Endometrial microvascular endothelial cells (primary cell): ENCODE measurements at regions not wholly inside any gene's neighbourhood (a gene's known extent, or its start where the extent isn't known, plus 50 kb on each side); places are given as distances from the start of the nearest gene placed in this dataset.

Experiments
- in situ Hi-C: cut with HindIII; loops from 2 replicates; pipeline ENCODE4 v1.10.0; 2017; ENCODE audit warnings: low sequenced_read_pairs, low pct_unique_long_range_greater_than_20kb; ENCODE audit errors: inconsistent ontology term

DNA sequence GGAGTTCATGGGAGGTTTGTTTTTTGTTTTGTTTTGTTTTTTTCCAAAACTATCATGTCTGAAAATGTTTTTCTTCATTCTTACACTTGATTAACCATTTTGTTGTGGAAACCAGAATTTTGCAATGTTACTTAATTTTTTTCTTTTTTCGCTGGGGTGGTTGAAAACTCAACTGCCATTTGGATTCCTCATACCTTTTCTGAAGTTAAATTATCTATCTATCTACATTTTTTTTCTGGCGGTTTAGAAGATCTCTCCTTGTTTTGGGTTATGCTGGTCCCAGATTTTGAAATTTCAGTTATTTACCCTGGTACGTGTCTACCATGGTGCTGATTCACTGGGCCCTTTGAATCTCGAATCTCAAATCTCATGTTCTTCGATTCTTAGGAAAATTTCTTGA is 316.2 kb upstream of the SMARCA2 start:
- in situ Hi-C loops, result no loop called here

DNA sequence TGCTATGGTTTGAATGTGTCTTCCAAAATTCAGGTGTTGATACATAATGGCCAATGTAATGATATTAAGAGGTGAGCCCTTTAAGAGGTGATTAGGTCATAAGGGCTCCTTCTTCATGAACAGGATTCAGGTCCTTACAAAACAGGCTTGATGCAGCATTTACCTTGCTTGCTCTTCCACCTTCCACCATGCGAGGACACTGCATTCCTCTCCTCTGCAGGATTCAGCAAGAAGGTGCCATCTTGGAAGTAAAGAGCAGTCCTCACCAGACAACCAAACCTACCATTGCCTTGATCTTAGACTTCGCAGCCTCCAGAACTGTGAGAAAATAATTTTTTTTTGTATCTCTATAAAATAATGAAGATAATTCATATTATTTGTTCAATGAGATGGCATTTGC is 314.0 kb upstream of the SMARCA2 start:
- in situ Hi-C loops, result no loop called here

DNA sequence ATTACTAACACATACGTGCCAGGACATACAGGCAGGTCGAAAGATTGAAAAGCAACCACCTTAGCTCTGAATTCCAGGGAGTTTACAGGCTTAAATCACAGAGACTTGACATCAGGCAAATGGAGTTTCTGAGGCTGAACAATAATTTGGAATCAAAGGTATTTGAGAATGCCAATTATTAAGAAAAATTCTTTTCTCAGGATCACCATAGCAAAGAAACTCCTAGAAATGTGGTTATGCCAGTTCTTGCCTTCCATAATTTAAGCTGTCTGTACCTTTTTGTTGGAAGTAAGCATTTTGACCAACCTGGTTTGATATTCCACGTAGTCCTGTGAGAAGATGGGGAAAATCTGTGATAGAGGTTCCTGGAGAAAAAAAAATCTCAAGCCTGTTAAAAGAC is 312.4 kb upstream of the SMARCA2 start:
- in situ Hi-C loops, result no loop called here

DNA sequence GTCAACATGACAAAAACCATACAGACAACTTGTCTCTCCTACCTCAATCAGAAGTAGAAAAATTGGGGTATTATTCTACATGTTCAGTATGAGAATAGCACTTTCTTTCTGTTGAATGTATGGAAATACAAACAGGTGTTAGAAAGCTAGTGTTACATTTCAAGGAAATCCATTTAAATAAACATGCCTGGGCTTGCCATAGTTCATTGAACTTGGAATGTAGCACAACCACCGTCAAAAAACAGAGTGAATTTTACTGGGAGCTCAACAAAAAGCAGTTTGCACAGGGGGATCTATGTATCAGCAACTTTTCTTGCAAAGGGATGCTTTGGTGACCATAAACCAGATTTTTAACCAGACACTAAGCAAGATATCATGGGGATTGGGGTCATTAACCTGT is 307.9 kb upstream of the SMARCA2 start:
- in situ Hi-C loops, result no loop called here

DNA sequence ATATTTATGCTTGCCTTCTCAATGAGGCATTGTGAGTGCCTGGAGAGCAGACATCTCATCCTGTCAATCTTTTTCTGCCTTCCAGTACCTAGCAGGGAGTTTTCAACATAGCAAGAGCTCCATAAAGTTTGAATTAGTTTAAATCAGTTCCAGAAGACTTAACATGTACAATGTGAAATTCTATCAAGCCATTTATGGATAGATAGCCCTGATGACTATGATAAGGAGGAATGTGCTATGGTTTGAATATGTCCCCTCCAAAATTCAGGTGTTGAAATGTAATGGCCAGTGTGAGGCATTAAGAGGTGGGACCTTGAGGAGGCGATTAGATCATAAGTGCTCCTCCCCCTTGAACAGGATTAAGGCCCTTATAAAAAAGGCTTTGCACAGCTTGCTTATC is 306.9 kb upstream of the SMARCA2 start:
- in situ Hi-C loops, result no loop called here

DNA sequence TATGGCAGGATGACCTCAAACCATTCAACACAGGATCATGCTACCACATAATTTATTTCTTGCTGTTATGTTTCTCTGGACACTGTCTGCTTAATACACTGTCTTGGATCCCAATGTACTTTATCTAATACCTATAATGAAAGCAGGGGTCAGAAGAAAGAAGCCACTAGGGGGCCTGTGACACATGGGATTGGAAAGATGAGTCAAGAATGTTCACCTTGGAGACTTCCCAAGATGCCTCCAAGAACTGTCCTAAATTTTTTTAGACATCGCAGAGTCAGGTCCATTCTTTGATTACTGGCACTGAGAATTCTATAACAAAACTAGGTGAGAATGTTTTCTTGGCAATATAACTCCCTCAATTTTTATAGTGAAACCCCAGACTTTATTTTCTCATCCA is 305.8 kb upstream of the SMARCA2 start:
- in situ Hi-C loops, result no loop called here

DNA sequence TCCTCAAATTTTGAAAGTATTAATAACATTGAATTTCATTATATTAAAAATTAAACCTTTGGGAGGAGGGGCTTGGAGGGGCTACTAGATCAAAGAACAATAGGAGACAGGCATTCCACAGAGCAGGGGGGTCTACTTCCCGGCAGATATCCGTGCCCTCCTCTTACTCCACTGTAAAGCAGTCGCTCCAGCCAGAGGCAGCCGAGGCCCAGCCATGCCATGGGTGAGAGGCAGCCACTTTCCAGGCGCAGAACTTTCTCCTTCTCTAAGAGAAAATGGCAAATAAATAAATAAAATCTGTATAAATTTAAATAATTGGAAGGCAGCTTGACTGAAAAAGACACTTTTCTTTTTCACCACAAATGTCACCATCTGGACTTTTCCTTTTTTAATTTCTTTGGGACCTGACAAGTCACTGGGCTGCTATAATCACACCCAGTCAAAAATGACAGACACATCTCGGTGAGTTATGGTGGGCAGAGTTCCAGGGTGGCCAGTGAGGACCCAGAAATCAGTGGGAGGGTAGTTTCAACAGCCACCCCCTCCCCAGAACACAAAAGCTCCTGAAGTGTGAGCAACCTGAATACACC is 302.2 kb upstream of the SMARCA2 start:
- in situ Hi-C loops, result no loop called here

DNA sequence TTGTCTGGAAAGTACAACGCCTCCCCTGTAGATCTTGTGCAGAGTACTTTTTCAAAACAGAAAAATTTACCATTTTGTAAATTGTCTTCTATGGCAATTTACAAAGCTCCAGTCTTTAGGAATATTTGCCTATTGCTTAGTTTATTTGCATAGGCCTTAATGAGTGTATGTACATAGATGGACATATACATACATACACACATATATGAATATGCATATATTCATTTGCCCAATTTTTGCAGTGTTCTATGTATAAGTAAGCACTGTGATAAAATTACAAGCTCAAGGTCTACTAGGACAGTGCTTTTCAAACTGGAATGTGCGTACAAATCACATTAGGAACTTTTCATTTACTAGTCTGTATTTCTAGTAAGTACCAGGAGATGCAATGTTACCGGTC is 301.3 kb upstream of the SMARCA2 start:
- in situ Hi-C loops, result no loop called here

DNA sequence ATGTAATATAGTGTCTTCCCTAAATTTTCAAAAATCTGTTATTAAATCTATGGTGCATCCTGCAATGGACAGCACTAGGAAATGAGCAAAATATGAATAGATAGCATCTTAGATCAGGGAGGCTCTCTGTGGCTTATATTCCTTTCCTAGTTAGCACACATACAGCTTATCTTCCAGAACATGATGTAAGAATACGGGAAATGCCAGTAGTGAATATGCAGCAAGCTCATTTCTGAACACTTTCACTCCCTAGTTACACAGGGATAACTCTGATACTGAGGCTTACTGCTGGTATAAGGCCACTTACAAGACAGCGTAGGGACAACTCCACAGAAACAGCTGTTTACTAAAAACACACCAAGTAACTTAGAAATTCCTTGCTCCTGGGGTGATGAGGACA is 297.3 kb upstream of the SMARCA2 start:
- in situ Hi-C loops, result no loop called here

DNA sequence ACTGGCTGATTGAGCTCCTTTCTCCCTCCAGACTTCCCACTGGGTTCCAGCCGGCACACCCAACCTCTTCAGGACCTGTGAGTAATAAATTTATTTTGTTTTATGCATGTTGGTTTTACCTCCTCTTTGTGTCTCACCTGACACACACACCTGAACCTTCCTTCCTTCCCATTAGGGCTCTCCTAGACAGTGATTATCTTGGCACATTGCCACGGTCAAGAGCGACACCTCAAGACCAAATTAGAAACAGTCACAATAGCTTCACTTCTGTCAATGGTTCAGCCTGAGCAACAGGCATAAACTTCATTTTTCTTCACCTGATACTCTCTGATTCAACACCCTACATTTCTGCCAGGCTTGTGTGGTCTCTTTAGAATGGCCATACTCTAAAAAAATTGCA is 296.3 kb upstream of the SMARCA2 start:
- in situ Hi-C loops, result no loop called here

DNA sequence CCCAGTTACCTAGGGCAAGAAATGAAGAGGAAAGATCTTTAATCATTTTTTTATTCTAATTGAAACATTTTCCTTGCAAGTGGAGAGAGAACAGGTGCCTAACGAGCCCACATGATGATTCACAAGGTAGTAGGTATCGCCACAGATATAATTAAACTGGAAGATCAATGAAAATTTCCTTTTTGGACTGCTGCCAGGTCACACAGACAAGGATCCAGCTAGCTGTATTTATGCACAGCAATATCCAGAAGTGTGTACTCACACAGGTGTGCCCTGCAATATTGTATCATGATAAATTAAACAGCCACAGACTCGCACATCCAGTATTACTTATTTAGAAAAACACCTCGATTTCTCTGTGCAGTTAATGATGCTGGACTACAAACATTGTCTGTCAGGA is 294.0 kb upstream of the SMARCA2 start:
- in situ Hi-C loops, result no loop called here

DNA sequence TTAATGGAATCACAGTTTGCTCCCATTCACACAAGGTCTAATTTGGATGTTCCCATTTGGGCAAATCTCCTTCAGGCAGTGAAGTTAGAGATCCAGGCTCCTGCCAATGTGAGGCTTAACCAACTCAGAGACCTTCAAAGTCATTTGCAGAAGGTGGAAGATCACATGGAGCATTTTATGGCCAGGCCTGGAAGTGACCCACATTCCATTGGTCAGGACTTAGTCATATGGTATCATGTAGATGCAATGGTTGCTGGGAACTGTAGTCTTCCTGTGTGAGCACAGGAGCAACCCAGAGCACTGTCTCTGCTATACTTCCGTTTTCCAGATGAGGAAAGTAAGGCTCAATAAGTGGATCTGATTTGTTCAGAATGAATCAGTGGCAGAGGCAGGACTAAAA is 292.7 kb upstream of the SMARCA2 start:
- in situ Hi-C loops, result no loop called here

DNA sequence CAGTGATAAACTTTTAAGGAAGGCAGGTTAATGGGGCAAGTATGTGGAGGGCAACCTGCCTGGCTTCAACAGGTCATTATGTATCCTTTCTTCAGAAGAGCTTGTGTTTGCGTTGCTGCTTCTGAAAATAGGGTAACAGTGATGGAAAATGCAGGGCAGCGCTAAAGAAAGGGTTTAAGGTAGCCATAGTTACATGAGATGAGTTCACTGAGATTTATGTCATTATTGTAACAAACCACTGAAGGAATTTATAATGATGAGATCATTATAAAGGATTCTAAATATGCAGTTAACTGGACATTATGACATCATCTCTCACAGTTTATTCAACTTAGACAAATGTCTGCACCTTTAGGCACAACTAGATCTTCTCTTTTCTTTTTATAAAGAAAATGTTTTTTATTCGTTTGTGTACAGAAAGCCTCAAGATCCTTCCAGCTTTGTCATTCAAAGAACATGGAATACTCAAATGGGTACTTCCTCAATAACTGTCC is 291.6 kb upstream of the SMARCA2 start:
- in situ Hi-C loops, result no loop called here

DNA sequence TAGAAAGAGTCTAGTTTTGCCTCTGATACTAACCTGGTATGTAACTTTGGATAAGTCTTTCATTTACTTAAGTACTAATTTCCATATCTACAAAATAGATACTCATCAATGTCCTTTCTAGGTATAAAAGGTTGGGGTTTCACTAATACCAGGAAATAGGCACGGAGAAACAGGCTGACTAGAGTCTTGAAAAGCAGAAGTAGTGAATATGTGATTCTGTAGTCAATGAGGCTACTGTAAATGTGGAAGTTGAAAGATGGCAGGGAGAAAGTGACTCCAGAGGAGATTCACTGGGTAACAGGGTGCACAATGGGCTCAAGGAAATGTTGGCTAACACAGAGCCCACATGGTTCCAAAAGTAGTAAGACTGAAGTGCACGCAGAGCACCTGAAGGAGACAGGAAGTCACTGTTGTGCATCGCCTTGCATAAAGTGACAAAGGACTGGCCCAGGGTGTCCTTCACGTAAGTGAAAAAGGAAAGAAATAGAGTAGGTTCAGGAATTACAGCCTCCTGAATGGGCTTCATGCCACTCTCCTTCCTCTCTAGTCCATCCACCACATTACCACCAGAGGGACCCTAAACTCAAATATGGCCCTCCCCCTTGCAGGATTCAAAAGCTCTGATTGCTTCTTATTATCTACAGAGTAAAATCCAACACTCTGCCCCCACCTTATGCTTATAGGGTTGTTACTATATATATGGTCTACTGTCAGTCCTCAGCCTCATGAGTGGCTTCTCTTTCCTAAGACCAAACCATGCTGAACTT is 288.0 kb upstream of the SMARCA2 start:
- in situ Hi-C loops, result no loop called here

DNA sequence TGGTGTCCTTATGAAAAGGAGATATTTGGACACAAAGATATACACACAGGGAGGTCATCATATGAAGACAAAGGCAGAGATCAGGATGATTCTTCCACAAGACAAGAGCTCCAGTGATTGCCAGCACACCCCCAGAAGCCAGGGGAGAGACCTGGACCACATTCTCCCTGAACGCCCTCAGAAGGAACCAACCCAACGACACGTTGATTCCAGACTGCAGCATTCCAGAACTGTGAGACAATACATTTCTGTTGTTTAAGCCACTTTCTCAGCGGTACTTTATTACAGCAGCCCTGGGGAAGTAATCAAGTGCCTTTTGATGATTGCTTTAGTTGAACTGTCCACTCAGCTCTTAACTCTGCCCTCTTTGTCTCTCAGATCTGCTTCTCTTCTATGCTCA is 285.5 kb upstream of the SMARCA2 start:
- in situ Hi-C loops, result no loop called here

DNA sequence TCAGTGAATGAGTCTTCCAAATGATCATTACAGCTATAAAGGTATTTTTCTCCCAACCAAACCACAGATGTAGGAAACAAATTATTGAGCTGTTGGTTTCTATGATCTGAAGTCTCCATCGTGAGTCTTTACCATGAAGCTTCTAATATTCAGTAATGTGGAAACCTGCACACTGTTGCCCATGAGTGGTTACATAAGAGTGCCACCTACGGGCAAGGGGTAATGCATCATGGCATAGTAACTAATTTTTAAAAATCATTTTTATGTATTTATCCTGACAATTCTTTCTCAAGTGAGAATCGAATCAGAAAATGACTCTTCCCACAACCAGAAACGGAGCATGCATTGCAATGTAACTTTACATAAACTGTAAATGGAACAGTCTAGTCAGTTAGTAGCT is 282.5 kb upstream of the SMARCA2 start:
- in situ Hi-C loops, result no loop called here

DNA sequence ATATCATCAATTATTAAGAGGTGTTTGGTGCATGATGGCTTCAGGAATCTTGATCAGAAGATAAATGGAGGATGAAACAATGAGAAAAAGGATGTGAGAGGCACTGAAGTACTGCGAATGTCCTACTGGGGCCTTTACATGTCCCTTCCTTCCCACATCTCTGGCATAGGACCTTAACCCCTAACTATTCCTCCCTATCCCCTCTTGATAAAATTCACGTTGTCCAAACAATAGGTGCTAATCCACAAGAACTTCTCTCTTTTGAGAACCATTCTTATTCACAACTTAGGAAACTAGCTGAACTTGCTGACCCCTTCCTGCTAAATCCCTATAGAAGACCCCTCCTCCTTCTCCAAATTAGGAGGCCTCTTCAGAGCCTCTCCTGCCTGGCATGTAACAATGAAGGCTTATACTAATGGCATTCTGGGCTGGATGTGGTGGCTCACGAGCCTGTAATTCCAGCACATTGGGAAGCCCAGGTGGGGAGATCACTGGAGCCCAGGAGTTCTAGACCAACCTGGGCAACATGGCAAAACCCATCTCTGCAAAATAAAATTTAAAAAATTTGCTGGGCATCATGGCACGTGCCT is 276.5 kb upstream of the SMARCA2 start:
- in situ Hi-C loops, result no loop called here

DNA sequence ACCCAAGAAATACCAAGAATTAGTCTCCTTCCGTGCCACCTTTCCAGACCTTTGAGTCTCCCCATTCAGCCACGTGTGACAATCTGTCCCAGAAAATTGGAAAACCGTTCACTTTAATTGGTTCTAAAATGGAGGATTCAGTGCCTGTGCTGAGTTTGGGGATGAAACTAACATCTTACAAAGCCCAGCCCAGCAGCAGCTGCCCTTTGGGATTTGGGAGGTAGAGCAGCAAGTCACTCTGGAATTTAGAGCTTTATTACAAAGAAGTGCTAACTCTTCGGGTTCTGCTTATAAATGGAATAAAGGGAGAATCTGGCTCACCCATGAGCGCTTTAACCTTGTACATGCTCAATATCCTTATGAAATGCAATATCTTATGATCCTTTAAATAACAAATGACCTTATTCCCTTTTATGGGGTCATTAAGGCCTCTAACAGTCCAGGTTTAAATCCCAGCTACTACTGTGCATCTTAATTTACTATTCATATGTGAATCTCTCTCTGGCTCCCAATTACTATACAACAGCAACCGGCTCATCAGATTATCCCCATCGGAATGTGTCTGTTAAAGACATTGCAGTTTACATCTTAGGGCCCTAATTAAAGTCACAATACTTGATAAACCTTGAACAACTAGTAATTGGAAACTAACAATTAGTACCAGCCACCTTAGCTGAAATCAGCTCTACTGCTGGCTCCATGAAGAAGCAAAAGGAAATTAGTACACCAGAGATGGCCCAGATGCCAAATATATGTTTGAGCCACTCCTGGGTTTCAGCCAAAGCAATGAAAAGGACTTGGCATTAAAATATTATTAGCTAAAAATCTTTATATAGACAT is 271.8 kb upstream of the SMARCA2 start:
- in situ Hi-C loops, result no loop called here

DNA sequence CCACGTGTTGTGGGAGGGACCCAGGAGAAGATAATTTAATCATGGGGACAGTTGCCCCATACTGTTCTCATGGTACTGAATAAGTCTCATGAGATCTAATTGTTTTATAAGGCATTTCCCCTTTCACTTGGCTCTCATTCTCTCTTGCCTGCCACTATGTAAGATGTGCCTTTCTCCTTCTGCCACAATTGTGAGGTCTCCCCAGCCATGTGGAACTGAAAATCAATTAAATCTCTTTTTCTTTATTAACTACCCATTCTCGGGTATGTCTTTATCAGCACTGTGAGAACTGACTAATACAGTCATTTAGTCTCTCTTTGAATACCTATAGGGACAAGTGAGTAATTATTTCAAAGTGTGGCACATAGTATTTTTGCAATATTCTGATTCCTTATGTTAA is 269.2 kb upstream of the SMARCA2 start:
- in situ Hi-C loops, result no loop called here
